HEK293 (cell line): ENCODE measurements at regions not wholly inside any gene's neighbourhood (a gene's known extent, or its start where the extent isn't known, plus 50 kb on each side); places are given as distances from the start of the nearest gene placed in this dataset.

ENCODE experiments used
- CTCF ChIA-PET: fragments of 350-600 bp; formaldehyde crosslinking; extraction: SDS; loops from one replicate; lab custom pipeline; 2021; ENCODE audit warnings: antibody characterized with exemption; lab: Yijun Ruan, JAX
- POLR2A ChIA-PET: fragments of 300-600 bp; formaldehyde crosslinking; extraction: SDS; loops from one replicate; lab custom pipeline; 2020; ENCODE audit warnings: antibody characterized with exemption, inconsistent platforms; lab: Yijun Ruan, JAX
- H3K27ac ChIP-seq: fragments of 200-500 bp; sonication (Bioruptor generic); 2 replicates; pipeline ENCODE4 v1.5.1; 2014; ENCODE audit warnings: low read depth, low read length, control low read depth, inconsistent platforms; ENCODE audit errors: extremely low read depth
- H3K36me3 ChIP-seq, 2 experiments: fragments of 200-500 bp in 1 of 2; sonication (Bioruptor generic) in 1 of 2; 1 replicate in 1 of 2; 2 replicates in 1 of 2; pipeline ENCODE4 v1.5.1; 2014 to 2017; ENCODE audit warnings: inconsistent platforms in 2 of 2, low read length in 2 of 2; ENCODE audit not compliant: control insufficient read depth in 2 of 2, insufficient read depth in 1 of 2
- H3K4me1 ChIP-seq: fragments of 200-500 bp; sonication (Bioruptor generic); 2 replicates; pipeline ENCODE4 v1.5.1; 2014; ENCODE audit warnings: mild to moderate bottlenecking, low read length, inconsistent platforms; ENCODE audit not compliant: control insufficient read depth, insufficient read depth
- H3K4me3 ChIP-seq: 2 replicates; pipeline ENCODE4 v1.5.1; 2011; ENCODE audit warnings: low read depth, mild to moderate bottlenecking, control low read depth, low read length, moderate library complexity
- H3K9me3 ChIP-seq: fragments of 200-500 bp; sonication (Bioruptor generic); 2 replicates; pipeline ENCODE4 v1.5.1; 2014; ENCODE audit warnings: low read depth, low read length, inconsistent platforms; ENCODE audit not compliant: control insufficient read depth, insufficient read depth
- SCRT1 ChIP-seq: fragments of 450-650 bp; formaldehyde crosslinking; IDR thresholded peaks from 2 replicates; pipeline ENCODE4 v1.5.1; 2016; ENCODE audit warnings: missing biosample characterization, missing genetic modification characterization, borderline replicate concordance
- ZFHX2 ChIP-seq: fragments of 450-650 bp; formaldehyde crosslinking; conservative IDR thresholded peaks from 2 replicates; pipeline ENCODE4 v1.5.1; 2016; ENCODE audit warnings: missing biosample characterization, missing genetic modification characterization
- ZNF366 ChIP-seq: fragments of 450-650 bp; formaldehyde crosslinking; conservative IDR thresholded peaks from 2 replicates; pipeline ENCODE4 v1.5.1; 2016; ENCODE audit warnings: missing biosample characterization, missing genetic modification characterization
- ZNF621 ChIP-seq: fragments of 450-650 bp; formaldehyde crosslinking; IDR thresholded peaks from 2 replicates; pipeline ENCODE4 v1.5.1; 2017; ENCODE audit warnings: missing biosample characterization, missing genetic modification characterization
- ZNF623 ChIP-seq: fragments of 450-650 bp; formaldehyde crosslinking; IDR thresholded peaks from 2 replicates; pipeline ENCODE4 v1.5.1; 2016; ENCODE audit warnings: missing biosample characterization, missing genetic modification characterization
- ZNF785 ChIP-seq: fragments of 450-650 bp; formaldehyde crosslinking; IDR thresholded peaks from 2 replicates; pipeline ENCODE4 v1.5.1; 2016; ENCODE audit warnings: missing biosample characterization, missing genetic modification characterization
- TF ChIP-seq, protein P1 (sequence below): fragments of 450-650 bp; formaldehyde crosslinking; IDR thresholded peaks from 2 replicates; pipeline ENCODE4 v1.5.1; 2016; ENCODE audit warnings: missing biosample characterization, missing genetic modification characterization
- TF ChIP-seq, protein P2 (sequence below): fragments of 450-650 bp; formaldehyde crosslinking; IDR thresholded peaks from 2 replicates; pipeline ENCODE4 v1.5.1; 2016; ENCODE audit warnings: missing biosample characterization, missing genetic modification characterization, borderline replicate concordance
- TF ChIP-seq, protein P3 (sequence below): fragments of 450-650 bp; formaldehyde crosslinking; optimal IDR thresholded peaks from 2 replicates; pipeline ENCODE3; 2016; ENCODE audit warnings: missing biosample characterization, mild to moderate bottlenecking, missing genetic modification characterization
- TF ChIP-seq, protein P4 (sequence below): fragments of 450-650 bp; formaldehyde crosslinking; IDR thresholded peaks from 2 replicates; pipeline ENCODE4 v1.5.1; 2016; ENCODE audit warnings: missing biosample characterization, missing genetic modification characterization
- TF ChIP-seq, protein P5 (sequence below): fragments of 450-650 bp; formaldehyde crosslinking; IDR thresholded peaks from 2 replicates; pipeline ENCODE4 v1.5.1; 2016; ENCODE audit warnings: missing biosample characterization, missing genetic modification characterization, borderline replicate concordance

DNA sequence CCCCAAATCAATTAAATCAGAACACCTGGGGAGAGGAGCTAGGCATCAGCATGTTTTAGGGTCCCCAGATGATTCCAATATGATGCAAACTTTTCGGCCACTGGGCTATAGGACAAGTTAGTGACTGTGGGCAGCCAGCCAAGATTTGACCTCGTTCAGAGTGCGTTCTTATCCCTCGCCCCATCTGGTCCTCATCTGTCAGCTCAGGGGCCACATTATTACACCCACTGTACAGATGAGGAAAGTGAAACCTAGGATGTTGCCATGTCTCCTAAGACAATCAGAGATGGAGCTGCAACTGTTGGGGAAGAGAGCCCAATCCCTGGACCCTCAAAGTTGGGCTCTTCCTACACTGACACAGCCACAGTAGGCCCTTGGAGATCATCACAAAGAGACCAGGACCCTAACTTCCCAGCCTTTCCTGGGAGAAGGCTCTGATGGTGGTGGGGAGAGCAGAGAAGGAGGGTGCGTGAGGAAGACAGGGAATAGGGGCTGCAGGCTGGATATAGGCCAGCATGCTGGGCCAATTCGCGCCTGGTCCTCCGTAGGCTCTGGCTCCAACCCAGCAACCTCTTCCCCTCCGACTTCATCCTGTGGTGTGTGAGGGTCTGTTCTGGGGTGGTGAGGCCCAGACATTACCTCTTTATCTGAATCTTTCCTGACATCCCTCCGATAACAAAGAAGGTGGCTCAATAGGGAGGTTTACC, 109.4 kb upstream of the ZMIZ1 start:
- ChIA-PET POLR2A (no interaction called here), CTCF (interaction anchor here (0.7 to 1.5 kb wide), 2 partner anchors 15 to 18 kb away, joined by 3 to 5 read pairs; no protein-coding TSS in a partner anchor)
- Histone ChIP-seq H3K4me1 (no peaks in the 10 kb centered on the region), H3K9me3 (no peaks in the 10 kb centered on the region), H3K27ac (no peak overlapping the region), H3K36me3 (no peaks in the 10 kb centered on the region), H3K4me3 (no peak overlapping the region)
- TF ChIP-seq, protein P1, sequence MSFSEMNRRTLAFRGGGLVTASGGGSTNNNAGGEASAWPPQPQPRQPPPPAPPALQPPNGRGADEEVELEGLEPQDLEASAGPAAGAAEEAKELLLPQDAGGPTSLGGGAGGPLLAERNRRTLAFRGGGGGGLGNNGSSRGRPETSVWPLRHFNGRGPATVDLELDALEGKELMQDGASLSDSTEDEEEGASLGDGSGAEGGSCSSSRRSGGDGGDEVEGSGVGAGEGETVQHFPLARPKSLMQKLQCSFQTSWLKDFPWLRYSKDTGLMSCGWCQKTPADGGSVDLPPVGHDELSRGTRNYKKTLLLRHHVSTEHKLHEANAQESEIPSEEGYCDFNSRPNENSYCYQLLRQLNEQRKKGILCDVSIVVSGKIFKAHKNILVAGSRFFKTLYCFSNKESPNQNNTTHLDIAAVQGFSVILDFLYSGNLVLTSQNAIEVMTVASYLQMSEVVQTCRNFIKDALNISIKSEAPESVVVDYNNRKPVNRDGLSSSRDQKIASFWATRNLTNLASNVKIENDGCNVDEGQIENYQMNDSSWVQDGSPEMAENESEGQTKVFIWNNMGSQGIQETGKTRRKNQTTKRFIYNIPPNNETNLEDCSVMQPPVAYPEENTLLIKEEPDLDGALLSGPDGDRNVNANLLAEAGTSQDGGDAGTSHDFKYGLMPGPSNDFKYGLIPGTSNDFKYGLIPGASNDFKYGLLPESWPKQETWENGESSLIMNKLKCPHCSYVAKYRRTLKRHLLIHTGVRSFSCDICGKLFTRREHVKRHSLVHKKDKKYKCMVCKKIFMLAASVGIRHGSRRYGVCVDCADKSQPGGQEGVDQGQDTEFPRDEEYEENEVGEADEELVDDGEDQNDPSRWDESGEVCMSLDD (tag by site-specific recombination) = no peak
- TF ChIP-seq SCRT1 (tag by site-specific recombination) = no peak
- TF ChIP-seq, protein P2, sequence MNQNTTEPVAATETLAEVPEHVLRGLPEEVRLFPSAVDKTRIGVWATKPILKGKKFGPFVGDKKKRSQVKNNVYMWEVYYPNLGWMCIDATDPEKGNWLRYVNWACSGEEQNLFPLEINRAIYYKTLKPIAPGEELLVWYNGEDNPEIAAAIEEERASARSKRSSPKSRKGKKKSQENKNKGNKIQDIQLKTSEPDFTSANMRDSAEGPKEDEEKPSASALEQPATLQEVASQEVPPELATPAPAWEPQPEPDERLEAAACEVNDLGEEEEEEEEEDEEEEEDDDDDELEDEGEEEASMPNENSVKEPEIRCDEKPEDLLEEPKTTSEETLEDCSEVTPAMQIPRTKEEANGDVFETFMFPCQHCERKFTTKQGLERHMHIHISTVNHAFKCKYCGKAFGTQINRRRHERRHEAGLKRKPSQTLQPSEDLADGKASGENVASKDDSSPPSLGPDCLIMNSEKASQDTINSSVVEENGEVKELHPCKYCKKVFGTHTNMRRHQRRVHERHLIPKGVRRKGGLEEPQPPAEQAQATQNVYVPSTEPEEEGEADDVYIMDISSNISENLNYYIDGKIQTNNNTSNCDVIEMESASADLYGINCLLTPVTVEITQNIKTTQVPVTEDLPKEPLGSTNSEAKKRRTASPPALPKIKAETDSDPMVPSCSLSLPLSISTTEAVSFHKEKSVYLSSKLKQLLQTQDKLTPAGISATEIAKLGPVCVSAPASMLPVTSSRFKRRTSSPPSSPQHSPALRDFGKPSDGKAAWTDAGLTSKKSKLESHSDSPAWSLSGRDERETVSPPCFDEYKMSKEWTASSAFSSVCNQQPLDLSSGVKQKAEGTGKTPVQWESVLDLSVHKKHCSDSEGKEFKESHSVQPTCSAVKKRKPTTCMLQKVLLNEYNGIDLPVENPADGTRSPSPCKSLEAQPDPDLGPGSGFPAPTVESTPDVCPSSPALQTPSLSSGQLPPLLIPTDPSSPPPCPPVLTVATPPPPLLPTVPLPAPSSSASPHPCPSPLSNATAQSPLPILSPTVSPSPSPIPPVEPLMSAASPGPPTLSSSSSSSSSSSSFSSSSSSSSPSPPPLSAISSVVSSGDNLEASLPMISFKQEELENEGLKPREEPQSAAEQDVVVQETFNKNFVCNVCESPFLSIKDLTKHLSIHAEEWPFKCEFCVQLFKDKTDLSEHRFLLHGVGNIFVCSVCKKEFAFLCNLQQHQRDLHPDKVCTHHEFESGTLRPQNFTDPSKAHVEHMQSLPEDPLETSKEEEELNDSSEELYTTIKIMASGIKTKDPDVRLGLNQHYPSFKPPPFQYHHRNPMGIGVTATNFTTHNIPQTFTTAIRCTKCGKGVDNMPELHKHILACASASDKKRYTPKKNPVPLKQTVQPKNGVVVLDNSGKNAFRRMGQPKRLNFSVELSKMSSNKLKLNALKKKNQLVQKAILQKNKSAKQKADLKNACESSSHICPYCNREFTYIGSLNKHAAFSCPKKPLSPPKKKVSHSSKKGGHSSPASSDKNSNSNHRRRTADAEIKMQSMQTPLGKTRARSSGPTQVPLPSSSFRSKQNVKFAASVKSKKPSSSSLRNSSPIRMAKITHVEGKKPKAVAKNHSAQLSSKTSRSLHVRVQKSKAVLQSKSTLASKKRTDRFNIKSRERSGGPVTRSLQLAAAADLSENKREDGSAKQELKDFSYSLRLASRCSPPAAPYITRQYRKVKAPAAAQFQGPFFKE (tag by site-specific recombination) = no peak
- no peak for TF ChIP-seq ZNF785 (tag by site-specific recombination)
- TF ChIP-seq ZNF621 (tag by site-specific recombination) = no peak
- no peak for TF ChIP-seq ZNF623 (tag by site-specific recombination)
- TF ChIP-seq ZNF366 = no peak
- TF ChIP-seq, protein P3, sequence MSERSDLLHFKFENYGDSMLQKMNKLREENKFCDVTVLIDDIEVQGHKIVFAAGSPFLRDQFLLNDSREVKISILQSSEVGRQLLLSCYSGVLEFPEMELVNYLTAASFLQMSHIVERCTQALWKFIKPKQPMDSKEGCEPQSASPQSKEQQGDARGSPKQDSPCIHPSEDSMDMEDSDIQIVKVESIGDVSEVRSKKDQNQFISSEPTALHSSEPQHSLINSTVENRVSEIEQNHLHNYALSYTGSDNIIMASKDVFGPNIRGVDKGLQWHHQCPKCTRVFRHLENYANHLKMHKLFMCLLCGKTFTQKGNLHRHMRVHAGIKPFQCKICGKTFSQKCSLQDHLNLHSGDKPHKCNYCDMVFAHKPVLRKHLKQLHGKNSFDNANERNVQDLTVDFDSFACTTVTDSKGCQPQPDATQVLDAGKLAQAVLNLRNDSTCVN (tag by site-specific recombination) = no peak
- TF ChIP-seq, protein P4, sequence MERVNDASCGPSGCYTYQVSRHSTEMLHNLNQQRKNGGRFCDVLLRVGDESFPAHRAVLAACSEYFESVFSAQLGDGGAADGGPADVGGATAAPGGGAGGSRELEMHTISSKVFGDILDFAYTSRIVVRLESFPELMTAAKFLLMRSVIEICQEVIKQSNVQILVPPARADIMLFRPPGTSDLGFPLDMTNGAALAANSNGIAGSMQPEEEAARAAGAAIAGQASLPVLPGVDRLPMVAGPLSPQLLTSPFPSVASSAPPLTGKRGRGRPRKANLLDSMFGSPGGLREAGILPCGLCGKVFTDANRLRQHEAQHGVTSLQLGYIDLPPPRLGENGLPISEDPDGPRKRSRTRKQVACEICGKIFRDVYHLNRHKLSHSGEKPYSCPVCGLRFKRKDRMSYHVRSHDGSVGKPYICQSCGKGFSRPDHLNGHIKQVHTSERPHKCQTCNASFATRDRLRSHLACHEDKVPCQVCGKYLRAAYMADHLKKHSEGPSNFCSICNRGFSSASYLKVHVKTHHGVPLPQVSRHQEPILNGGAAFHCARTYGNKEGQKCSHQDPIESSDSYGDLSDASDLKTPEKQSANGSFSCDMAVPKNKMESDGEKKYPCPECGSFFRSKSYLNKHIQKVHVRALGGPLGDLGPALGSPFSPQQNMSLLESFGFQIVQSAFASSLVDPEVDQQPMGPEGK (tag by site-specific recombination) = no peak
- TF ChIP-seq ZFHX2 = no peak
- TF ChIP-seq, protein P5, sequence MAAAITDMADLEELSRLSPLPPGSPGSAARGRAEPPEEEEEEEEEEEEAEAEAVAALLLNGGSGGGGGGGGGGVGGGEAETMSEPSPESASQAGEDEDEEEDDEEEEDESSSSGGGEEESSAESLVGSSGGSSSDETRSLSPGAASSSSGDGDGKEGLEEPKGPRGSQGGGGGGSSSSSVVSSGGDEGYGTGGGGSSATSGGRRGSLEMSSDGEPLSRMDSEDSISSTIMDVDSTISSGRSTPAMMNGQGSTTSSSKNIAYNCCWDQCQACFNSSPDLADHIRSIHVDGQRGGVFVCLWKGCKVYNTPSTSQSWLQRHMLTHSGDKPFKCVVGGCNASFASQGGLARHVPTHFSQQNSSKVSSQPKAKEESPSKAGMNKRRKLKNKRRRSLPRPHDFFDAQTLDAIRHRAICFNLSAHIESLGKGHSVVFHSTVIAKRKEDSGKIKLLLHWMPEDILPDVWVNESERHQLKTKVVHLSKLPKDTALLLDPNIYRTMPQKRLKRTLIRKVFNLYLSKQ = no peak
